ENCODE measurements at regions not wholly inside any gene's neighbourhood (a gene's known extent, or its start where the extent isn't known, plus 50 kb on each side); places are given as distances from the start of the nearest gene placed in this dataset.
"Not testable (repeated sequence)": the region's sequence is repeated elsewhere in the genome, so short reads cannot be mapped to it uniquely, and the experiment has no call there.

DNA sequence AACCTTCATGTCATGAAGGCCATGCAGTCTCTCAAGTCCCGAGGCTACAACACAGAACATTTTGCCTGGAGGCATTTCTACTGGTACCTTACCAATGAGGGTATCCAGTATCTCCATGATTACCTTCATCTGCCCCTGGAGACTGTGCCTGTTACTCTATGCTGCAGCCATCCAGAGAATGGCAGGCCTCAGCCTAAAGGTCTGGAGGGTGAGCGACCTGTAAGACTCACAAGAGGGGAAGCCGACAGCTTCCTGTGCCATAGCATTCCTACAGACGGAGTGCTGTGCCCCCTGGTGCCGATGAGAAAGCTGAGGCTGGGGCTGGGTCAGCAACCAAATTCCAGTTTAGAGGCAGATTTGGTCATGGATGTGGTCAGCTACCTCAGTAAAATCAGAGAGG lies 51.3 kb upstream of the CADPS start:
- DNase-seq = no peak

DNA sequence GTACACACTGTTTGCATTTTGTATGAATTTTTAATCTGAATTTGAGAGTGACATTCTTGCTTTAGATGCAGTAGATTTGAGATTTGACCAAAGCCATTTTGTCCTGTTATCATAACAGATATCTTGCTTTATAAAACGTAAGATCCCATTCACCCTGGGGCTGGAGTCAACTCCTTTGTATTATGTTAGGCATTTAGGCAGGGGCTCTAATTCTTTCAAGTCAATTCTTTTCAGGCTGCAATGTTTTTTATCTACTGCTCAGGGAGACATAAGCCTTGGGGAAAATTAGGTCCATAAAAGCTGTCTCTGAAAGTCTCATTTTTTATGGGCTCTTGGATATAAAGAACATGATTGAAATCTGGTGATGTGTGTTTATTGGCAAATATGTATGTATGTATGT lies 53.0 kb upstream of the CADPS start:
- no peak for DNase-seq

DNA sequence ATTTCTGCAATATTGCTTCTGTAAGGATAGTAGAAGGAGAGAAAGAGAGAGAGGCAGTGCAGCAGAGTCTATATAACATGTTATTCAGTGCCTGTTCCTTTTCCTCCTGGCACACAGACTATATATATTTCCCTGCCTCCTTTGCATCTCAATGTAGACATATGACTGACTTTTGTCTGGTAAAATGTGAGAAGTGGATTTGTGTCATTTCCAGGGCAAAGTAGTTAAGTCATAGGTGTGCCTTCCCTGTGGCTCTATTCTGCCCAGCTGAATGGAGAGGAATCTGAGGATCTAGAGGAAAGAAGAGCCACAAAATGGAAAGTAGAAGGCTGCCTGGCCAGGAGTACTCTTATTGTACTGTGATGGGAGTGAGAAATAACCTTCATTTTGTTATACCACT lies 54.6 kb upstream of the CADPS start:
- DNase-seq = no peak

- DNase-seq = no peak
Measured at GRCh38 chr3:62935793-62936192, 60.6 kb upstream of the CADPS start.

GRCh38 chr3:62936626-62937254 lies 61.5 kb upstream of the CADPS start:
- DNase-seq = no peak

- DNase-seq = no peak
Measured at GRCh38 chr3:62938583-62938982, 63.4 kb upstream of the CADPS start.

DNA sequence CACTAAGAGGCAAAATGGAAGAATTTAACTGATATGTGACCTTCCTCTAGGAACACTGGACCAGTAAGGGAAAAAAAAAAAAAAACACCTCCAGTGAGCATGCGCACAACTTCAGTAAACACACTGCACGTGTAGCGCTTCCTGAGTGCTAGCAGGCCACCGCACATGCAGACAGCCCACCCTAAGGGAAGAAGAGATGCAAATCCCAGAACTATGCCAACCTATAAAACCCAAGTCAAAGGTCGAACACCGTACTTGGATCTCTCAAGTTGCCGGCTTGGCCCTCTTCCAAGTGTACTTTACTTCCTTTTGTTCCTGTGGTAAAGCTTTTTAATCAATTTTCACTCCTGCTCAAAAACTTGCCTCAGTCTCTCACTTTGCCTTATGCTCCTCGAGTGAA lies 64.5 kb upstream of the CADPS start:
- no peak for DNase-seq

DNA sequence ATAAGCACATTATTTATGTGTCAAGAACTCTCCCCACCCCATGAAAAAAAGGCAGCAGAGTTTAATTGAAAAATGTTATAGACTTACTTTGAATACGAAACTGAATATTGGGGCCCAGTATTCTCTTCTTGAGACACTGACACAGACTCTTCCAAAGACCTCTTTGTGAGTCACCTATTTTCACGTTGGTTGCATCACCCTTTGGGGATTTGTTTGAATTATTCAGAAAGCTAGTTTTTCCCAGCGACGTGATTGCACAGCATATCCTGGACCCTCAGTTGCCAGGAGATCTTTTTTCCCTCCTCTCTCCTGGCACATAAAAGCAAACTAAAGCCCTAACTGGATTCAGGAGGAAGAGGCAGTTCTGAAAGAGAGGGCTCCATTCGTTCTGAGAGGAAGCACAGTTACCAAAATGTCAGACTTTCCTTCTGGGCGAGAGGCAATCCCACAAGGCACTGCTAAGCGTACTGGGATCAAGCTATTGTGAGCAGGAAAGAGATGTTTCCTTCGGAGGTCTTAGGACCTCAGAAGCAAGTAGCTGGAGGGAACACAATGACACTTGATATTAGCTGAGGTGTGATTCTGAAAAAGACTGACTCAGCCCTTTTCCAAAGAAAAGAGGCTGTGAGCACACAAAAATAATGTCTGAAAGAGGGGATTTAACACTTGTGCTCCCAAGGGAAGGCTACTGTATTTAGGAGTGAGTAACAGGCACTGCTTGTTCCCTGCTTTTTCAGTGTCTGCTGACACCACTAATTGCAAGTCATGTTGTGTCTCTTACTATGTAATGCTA lies 65.8 kb upstream of the CADPS start:
- peak; percentile 19 for DNase-seq

- no peak for DNase-seq
Measured at GRCh38 chr3:62942227-62942626, 67.0 kb upstream of the CADPS start.

DNA sequence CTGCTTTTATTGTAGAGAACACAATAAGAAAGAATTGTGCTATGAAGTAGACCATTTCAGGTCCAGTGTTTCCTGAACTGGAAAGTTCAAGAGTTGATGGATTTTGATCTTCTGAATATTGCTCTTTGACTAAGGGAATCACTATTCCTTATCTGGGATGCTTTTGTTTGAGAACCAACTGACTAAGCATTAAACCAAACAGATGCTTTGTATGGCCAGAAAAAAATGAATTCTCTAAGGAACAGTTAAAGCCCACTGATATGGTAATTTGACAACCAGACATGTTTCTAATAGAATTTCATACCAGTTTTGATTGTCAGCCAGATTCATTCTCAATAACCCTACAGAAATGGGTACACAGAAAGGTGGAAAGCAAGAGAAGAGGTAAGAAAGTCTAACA lies 67.5 kb upstream of the CADPS start:
- no peak for DNase-seq

DNA sequence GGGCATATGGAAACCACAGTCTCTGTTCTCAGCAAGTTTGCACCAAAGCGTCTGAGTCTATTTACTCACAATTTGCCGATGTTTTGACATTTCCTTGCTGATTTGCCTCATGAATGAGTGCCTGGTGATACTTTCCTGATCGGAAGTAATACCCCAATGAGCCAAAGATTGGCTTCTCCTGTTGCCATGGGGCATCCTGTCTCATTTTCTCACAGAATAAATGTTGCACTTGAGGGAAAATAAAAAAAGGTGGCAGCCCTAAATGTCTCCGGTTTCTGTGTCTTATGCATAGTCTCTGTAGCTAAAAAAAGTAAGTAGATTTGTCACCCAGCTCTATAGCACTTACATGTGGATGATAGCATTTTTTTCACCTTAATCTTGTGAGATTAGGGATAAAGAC lies 73.7 kb upstream of the CADPS start:
- DNase-seq = no peak

DNA sequence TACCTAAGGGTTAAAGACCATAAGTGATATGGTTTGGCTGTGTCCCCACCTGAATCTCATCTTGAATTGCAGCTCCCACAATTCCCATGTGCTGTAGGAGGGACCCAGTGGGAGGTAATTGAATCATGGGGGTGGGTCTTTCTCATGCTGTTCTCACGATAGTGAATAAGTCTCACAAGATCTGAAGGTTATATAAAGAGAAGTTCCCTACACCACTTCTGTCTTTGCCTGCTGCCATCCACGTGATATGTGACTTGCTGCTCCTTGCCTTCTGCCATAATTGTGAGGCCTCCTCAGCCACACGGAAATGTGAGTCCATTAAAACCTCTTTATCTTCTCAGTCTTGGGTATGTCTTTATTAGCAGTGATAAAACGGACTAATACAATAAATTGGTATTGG lies 75.0 kb upstream of the CADPS start:
- DNase-seq = no peak

DNA sequence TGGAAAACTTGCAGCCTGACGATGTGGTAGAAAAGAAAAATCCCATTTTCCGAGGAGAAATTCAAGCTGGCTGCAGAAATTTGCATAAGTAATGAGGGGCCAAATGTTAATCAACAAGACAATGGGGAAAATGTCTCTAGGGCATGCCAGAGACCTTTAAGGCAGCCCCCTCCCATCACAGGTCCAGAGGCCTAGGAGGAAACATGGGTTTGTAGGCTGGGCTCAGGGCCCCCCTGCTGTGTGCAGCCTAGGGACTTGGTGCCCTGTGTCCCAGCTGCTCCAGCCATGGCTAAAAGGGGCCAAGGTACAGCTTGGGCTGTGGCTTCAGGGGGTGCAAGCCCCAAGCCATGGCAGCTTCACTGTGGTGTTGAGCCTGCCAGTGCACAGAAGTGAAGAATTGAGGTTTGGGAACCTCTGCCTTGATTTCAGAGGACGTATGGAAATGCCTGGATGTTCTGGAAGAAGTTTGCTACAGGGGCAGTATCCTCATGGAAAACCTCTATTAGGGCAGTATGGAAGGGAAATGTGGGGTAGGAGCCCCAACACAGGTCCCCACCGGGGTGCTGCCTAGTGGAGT lies 75.9 kb upstream of the CADPS start:
- DNase-seq = no peak

GRCh38 chr3:62951880-62952279 lies 76.7 kb upstream of the CADPS start:
- DNase-seq = not testable (repeated sequence)

DNA sequence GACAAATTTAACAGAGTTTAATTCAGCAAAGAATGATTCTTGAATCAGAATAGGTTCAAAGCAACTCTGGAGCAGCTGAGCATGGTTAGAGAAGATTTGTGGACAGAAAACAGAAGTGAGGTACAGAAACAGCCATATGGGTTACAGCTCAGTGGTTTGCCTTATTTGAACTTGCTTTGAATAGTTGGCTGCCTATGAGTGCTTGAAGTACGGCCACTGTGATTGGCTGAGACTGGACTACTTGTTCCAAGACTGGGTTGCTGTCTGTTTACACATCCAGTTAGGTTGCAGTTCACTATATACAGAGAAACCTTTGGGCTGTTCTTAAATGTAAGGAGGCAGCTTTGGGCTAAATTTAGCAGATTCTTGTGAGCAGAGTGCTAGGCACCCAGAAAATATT lies 79.4 kb upstream of the CADPS start:
- DNase-seq = no peak

- no peak for DNase-seq
Measured at GRCh38 chr3:62955126-62955525, 79.9 kb upstream of the CADPS start.

GRCh38 chr3:62956411-62956810 lies 81.2 kb upstream of the CADPS start:
- DNase-seq = no peak

DNA sequence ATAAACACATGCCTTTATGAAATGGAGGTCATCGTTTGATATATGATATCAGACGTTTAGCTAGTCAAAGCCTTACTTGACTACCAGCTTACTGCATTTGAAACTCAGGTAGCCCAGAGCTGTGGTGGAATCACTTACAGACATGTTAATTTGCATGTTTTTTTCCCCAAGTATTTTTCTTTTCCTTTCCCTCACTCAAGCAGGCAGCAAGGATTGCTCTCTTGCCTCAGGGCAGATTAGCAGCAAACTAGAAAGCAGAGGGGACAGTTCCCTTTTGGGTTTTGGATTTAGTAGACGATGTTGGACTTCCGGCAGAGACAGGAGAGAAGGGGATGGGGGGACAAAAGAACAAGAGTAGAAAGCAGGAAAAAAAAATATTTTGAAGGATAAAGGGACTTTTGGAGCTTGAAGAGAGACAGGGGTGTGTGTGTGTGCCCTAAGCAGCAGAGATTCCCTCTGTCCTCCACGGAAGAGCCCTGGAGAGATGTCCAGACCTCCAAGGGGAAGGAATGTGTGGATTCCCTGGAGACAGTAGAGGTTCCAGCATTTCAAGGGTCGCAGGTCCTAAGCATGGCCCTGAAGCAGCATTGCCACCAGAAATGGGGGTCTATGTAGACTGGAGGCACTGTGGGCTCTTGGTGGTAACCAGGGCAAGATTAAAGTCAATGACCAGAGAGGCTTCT lies 86.8 kb upstream of the CADPS start:
- no peak for DNase-seq

GRCh38 chr3:62962714-62963113 lies 87.5 kb upstream of the CADPS start:
- DNase-seq = no peak

GRCh38 chr3:62965311-62965710 lies 90.1 kb upstream of the CADPS start:
- DNase-seq = no peak

DNA sequence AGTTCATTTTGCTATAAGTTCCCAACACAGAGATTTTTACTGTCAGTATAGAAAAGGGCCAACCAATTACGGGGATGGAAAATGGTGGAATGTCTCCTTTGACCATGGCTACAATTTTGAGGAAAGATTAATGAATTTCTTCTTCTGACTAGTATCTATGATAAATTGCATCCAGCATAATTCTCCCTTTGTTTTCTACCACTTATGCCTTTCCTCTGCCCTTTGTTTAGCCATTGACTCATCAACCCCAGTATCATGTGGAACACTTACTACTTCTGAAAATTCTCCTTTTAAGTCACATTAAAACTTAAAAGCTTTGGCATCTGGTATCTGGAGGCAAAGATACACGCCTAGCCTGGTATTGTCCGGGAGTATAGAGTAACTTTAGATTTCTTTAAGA lies 92.9 kb upstream of the CADPS start:
- DNase-seq = no peak

- DNase-seq = no peak
Measured at GRCh38 chr3:62970648-62971047, 95.4 kb upstream of the CADPS start.

DNA sequence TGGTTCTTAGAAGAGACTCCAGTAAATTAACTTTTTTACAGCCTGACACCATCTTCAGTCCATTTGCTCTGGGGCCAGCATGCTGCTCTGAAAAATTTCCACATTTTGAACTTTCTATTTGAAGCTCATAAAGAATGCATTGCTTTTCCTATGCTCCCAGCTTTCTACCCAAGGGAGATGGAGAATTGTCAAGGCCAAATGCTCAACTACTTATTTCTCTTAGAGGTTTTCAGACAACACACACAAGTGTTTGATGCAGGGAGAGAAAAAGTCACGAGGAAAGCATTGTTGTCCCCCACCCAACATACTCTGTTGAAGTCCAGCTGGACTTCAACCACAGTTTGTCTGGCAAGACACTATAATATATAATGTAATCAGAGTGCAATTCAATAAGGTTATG lies 100.3 kb upstream of the CADPS start:
- no peak for DNase-seq

- DNase-seq = no peak
Measured at GRCh38 chr3:62981962-62982361, 106.7 kb upstream of the CADPS start.

Measured in NCI-H2227 treated with DMSO at 0.1 percent for 48 hours (cell line).